OCI-LY1 (cell line): ENCODE measurements at regions not wholly inside any gene's neighbourhood (a gene's known extent, or its start where the extent isn't known, plus 50 kb on each side); places are given as distances from the start of the nearest gene placed in this dataset.
"Not testable (repeated sequence)": the region's sequence is repeated elsewhere in the genome, so short reads cannot be mapped to it uniquely, and the experiment has no call there.

ENCODE experiments used
- EZH2 ChIP-seq: fragments of 200-600 bp; sonication (generic), shearing (Covaris generic); IDR thresholded peaks from 2 replicates; pipeline ENCODE4 v1.8.0; 2017; ENCODE audit warnings: borderline replicate concordance, mixed run types, mild to moderate bottlenecking, antibody characterized with exemption, low read length, moderate library complexity, mixed read lengths
- TF ChIP-seq, protein P1 (sequence below): fragments of 200-600 bp; sonication (generic), shearing (Covaris generic); IDR thresholded peaks from 2 replicates; pipeline ENCODE4 v1.5.1; 2017; ENCODE audit warnings: mild to moderate bottlenecking, antibody characterized with exemption, low read length, moderate library complexity, mixed read lengths

DNA sequence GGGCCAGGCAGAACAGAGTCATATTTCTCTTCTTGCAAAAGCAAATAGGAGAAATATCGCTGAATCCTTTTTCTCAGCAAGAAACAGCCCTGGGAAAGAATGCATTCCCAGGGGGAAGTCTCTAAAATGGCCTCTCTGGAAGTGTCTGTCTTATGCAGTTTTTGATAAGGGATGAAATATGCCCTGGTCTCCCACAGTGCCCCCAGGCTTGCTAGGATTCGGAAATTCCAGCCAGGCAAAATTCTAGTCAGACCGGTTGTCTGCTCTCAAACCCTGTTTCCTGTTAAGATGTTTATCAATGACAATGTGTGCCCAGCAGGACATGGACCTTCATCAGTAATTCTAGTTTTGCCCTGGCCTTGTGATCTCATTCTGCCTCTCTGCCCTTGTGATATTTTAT, 448.3 kb upstream of the HTR1E start:
- TF ChIP-seq, protein P1, sequence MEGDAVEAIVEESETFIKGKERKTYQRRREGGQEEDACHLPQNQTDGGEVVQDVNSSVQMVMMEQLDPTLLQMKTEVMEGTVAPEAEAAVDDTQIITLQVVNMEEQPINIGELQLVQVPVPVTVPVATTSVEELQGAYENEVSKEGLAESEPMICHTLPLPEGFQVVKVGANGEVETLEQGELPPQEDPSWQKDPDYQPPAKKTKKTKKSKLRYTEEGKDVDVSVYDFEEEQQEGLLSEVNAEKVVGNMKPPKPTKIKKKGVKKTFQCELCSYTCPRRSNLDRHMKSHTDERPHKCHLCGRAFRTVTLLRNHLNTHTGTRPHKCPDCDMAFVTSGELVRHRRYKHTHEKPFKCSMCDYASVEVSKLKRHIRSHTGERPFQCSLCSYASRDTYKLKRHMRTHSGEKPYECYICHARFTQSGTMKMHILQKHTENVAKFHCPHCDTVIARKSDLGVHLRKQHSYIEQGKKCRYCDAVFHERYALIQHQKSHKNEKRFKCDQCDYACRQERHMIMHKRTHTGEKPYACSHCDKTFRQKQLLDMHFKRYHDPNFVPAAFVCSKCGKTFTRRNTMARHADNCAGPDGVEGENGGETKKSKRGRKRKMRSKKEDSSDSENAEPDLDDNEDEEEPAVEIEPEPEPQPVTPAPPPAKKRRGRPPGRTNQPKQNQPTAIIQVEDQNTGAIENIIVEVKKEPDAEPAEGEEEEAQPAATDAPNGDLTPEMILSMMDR: not testable (repeated sequence)
- not testable (repeated sequence) for TF ChIP-seq EZH2
